ENCODE measurements at regions not wholly inside any gene's neighbourhood (a gene's known extent, or its start where the extent isn't known, plus 50 kb on each side); places are given as distances from the start of the nearest gene placed in this dataset.

DNA sequence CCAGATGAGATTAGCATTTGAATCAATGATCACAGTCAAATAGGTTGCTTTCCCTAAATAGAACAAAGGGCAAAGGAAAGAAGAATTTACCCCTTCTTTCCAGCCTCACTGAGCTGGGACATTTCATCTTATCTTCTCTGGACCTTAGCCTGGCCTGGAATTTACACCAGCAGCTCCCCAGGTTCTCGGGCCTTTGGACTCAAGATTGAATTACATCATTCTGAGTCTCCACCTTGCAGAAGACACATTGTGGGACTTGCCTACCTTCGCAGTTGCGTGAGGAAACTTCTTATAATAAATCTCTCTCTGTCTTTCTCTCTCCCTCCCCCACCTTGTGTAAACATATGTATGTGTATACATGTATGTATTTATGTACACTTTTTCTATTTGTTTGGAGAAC is 732.4 kb downstream of the IPMK start:
- DNase-seq (no peak), ATAC-seq (no peak)
- Histone ChIP-seq H3K4me3 (no peak overlapping the region), H3K27me3 (ENCODE audit: insufficient read depth in 3 of 3, low read length in 2 of 3) (no peaks in the 10 kb centered on the region), H3K9me3 (no peaks in the 10 kb centered on the region), H3K27ac (no peak overlapping the region), H3K36me3 (ENCODE audit: insufficient read depth in 1 of 2, low read depth in 1 of 2) (no peaks in the 10 kb centered on the region), H3K4me1 (no peaks in the 10 kb centered on the region)
- 80 to 82% (median 81%) methylated on average over 3 of the region's 3 CpGs for whole genome bisulfite sequencing, 3 donors
- intact Hi-C loops (cut with DNase I) = no loop called here
- TF ChIP-seq, protein P1, sequence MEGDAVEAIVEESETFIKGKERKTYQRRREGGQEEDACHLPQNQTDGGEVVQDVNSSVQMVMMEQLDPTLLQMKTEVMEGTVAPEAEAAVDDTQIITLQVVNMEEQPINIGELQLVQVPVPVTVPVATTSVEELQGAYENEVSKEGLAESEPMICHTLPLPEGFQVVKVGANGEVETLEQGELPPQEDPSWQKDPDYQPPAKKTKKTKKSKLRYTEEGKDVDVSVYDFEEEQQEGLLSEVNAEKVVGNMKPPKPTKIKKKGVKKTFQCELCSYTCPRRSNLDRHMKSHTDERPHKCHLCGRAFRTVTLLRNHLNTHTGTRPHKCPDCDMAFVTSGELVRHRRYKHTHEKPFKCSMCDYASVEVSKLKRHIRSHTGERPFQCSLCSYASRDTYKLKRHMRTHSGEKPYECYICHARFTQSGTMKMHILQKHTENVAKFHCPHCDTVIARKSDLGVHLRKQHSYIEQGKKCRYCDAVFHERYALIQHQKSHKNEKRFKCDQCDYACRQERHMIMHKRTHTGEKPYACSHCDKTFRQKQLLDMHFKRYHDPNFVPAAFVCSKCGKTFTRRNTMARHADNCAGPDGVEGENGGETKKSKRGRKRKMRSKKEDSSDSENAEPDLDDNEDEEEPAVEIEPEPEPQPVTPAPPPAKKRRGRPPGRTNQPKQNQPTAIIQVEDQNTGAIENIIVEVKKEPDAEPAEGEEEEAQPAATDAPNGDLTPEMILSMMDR (IDR thresholded peaks at IDR 0.05) = no peak

DNA sequence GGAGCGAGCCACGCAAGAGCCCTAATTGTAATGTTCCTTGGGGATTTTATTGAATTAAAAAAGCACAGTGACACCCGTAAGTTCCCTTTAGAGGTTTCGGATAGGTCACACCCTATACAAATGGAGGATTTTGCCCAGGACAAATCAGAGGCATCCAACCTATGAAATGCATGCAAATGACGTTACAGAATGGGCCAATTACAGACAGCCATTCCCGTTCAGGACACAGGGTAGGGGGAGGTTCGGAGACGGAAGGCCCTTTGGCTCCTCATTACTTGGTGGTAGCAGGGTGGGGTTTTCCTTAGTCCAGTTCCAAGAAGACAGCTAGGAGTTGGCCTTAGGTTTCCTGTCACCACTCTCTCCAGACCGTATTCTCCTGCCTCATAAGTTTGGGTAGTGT is 754.1 kb downstream of the IPMK start:
- no peaks in the 10 kb centered on the region for H3K27me3 ChIP-seq (ENCODE audit: insufficient read depth in 3 of 3, low read length in 2 of 3)
- intact Hi-C loops (cut with DNase I) = no loop called here
- no peak for DNase-seq
- no peaks in the 10 kb centered on the region for H3K9me3 ChIP-seq
- no peaks in the 10 kb centered on the region for H3K36me3 ChIP-seq (ENCODE audit: insufficient read depth in 1 of 2, low read depth in 1 of 2)
- no peaks in the 10 kb centered on the region for H3K4me1 ChIP-seq
- H3K4me3 ChIP-seq = no peak overlapping the region
- 83 to 85% (median 84%) methylated on average over 9 of the region's 9 CpGs for WGBS, 3 donors
- H3K27ac ChIP-seq = no peak overlapping the region
- TF ChIP-seq, protein P1 (IDR thresholded peaks at IDR 0.05) = no peak
- ATAC-seq = no peak

- TF ChIP-seq, protein P1 (IDR thresholded peaks at IDR 0.05) = no peak
- Histone ChIP-seq H3K36me3 (ENCODE audit: insufficient read depth in 1 of 2, low read depth in 1 of 2) (no peaks in the 10 kb centered on the region), H3K27me3 (ENCODE audit: insufficient read depth in 3 of 3, low read length in 2 of 3) (no peaks in the 10 kb centered on the region), H3K9me3 (no peaks in the 10 kb centered on the region), H3K4me3 (no peak overlapping the region), H3K27ac (no peak overlapping the region), H3K4me1 (no peaks in the 10 kb centered on the region)
- WGBS, 3 donors = 68 to 77% (median 72%) methylated on average over 5 of the region's 5 CpGs
- DNase-seq (no peak), ATAC-seq (no peak)
- intact Hi-C loops (cut with DNase I) = no loop called here
Observed at GRCh38 chr10:57507788-57508187, 759.9 kb downstream of the IPMK start.

- ATAC-seq (no peak), DNase-seq (no peak)
- Histone ChIP-seq H3K4me3 (no peak overlapping the region), H3K9me3 (no peaks in the 10 kb centered on the region), H3K4me1 (no peaks in the 10 kb centered on the region), H3K36me3 (ENCODE audit: insufficient read depth in 1 of 2, low read depth in 1 of 2) (no peaks in the 10 kb centered on the region), H3K27ac (no peak overlapping the region), H3K27me3 (ENCODE audit: insufficient read depth in 3 of 3, low read length in 2 of 3) (no peaks in the 10 kb centered on the region)
- TF ChIP-seq, protein P1 (IDR thresholded peaks at IDR 0.05) = no peak
- WGBS, 3 donors = 68 to 85% (median 73%) methylated on average over 10 of the region's 10 CpGs
- intact Hi-C loops (cut with DNase I) = no loop called here
Observed at GRCh38 chr10:57506414-57507094, 761.1 kb downstream of the IPMK start.

- ATAC-seq (no peak), DNase-seq (no peak)
- Histone ChIP-seq H3K9me3 (no peaks in the 10 kb centered on the region), H3K4me1 (no peaks in the 10 kb centered on the region), H3K4me3 (no peak overlapping the region), H3K27ac (no peak overlapping the region), H3K36me3 (ENCODE audit: insufficient read depth in 1 of 2, low read depth in 1 of 2) (no peaks in the 10 kb centered on the region), H3K27me3 (ENCODE audit: insufficient read depth in 3 of 3, low read length in 2 of 3) (no peaks in the 10 kb centered on the region)
- TF ChIP-seq, protein P1 (IDR thresholded peaks at IDR 0.05) = no peak
- intact Hi-C loops (cut with DNase I) = no loop called here
- WGBS, 3 donors = 69 to 76% (median 73%) methylated on average over 2 of the region's 2 CpGs
Observed at GRCh38 chr10:57494486-57494885, 773.2 kb downstream of the IPMK start.
